HG03432 (cell line): ENCODE measurements at regions not wholly inside any gene's neighbourhood (a gene's known extent, or its start where the extent isn't known, plus 50 kb on each side); places are given as distances from the start of the nearest gene placed in this dataset.
A peak's percentile ranks its signal among the peaks of the same experiment; 100 is the strongest.

Source experiments
- ATAC-seq: cut with Tn5 transposase; IDR thresholded peaks from one replicate; pipeline ENCODE4 v1.9.1; 2021; ENCODE audit warnings: mild to moderate bottlenecking, moderate library complexity; ENCODE audit not compliant: unreplicated experiment

DNA sequence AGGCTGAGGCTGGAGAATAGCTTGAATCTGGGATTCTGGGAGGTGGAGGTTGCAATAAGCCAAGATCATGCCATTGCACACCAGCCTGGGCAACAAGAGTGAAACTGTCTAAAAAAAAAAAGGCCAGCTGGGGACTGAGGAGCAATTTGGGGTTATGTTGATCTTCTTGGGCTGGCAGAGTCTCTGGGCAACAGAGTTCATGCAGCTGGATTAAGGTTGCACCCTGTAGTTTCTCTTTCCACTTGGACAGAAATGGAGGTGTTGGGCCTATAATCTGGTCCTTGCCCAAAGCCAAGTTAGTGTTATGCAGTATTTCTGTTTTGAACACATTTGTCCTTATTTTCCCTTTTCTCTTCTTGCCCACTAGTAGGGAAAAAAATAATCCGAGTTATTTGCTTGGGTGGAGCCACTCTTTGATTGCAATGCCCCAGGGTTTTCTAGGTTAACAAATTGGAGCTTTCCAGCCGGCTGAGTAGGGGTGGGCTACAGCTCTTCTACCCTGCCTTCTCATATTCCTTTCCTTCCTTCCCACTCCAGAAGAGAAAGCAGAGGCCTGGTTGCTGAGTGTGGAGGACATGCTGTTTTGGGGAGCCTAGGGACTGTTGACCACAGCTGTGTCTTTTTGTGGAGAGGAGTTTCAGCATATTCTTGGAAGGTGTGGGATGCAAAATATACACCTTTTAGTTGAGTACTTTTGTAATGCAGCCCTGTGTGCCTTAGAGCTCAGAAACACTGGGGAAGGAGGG is 213.9 kb downstream of the SOX4 start:
- no peak for ATAC-seq

GRCh38 chr6:21808045-21808470 is 214.5 kb downstream of the SOX4 start:
- ATAC-seq: no peak

DNA sequence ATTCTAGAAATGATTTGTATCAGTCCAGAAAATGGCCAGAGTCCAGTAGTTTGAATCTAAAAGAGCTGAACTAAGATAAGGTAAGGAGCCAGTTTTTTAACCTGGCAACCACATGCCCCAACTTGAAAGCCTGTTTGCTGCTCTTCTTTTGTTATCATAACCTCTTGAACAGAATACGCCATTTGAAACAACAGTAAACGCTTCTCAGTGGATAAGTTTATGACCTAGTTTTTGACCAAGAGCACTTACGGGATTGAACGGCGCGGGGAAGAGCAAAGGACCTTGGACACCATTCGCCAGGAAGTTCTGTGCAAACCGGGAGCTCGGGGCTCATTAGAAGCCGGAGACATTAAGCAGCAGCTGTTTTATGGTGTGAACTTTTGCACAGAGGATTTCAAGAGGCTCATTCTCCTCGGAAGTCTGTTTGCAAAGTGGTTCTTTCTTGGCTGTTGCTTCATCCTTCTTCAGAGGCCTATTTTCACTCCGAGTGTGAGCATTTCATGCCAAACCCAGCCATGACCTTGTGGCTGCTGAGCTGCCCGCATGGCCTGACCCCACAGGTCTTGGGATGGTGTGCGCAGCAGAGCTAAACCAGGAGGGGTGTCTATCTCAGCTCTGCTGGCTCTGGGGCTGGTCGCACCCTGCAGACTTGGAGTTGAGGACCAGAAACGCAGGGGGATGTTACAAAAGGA is 215.1 kb downstream of the SOX4 start:
- no peak for ATAC-seq

DNA sequence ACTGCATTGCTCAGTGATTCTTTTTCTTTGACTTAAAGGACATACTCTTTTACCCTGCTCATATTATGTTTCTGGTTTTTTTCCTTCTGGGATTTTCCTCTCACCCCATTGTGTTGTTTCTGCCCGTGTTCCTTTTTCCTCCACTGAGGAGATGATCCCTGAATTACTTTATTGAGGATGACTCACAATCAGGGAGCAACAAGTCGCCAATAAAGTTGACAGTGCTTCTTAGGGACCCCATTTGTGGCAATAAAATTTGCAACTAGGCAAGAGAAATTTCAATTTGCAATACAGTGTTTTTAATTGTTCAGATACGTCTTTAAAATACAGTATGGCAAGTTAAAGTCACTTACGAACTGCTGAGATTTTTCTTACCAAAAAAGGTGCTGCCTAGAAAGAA is 217.9 kb downstream of the SOX4 start:
- ATAC-seq: no peak

DNA sequence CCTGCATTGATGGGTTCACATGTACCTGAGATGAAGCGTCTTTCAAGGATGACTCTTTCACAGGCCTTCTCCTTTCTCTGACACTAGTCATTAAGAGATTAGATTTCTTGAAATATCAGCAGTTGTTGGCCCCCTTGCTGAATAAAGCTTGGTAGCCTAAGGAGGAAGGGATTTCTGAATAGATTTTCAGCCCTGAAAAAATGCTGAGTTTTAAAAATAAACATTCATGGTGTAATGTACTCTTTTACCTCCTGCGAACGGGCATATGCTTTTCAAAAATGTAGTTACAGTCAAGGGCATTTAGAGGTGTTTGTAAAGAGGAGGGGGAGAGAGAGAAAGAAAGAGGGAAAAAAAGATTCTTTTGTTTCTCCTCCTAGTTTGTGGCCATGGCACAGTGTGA is 222.7 kb downstream of the SOX4 start:
- ATAC-seq: no peak

DNA sequence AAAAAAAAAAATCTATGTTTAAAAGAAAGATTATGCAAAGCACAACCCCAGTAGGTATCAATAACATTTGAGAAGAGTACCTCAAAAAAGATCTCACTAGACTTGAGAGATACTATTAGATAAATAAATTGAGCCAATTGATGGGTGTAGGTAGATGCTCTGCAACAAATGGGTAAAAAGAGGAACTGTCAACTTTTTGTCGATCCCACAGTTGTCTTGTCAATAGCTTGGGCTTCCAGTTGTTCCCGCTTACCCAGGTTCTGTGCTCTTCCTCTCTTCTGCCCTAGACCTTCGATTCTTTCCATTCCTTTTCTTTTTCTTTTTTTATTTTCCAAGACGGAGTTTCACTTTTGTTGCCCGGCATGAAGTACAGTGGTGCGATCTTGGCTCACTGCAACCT is 226.9 kb downstream of the SOX4 start:
- ATAC-seq: no peak

- ATAC-seq: no peak
Measured at GRCh38 chr6:21823371-21823770, 229.8 kb downstream of the SOX4 start.

DNA sequence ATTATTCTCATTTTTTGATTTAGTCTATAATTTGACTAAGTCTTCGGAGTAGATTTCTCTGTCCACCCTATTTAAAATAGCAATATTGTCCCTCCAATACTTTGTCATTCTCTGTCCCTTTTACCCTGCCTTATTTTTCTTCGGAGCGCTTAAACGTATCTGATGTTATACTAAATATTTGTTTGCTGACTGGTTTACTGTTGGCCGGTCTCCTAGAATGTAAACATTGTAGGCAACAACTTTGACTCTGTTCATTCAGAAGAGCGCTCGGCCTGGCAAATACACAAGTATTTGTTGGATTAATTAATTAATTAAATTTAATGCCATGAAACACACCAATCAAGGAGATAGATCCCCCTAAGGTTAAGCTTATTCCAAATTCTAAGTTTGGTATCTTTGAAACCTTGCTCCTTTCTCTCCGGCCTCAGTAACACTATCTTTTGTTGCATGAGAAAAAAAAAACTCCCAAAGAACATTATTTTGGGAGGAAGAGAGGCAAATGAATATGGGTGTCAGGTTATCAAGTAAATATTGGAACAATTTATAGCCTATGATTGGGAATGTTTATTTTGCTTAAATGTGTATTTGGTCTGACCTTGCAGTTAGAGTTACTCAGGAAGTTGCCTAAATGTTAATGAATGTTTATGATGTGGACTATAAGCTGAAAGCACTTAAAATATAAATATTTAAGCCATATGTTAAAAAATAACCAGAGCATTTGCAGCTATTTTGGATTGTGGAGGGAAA is 231.1 kb downstream of the SOX4 start:
- ATAC-seq: no peak

DNA sequence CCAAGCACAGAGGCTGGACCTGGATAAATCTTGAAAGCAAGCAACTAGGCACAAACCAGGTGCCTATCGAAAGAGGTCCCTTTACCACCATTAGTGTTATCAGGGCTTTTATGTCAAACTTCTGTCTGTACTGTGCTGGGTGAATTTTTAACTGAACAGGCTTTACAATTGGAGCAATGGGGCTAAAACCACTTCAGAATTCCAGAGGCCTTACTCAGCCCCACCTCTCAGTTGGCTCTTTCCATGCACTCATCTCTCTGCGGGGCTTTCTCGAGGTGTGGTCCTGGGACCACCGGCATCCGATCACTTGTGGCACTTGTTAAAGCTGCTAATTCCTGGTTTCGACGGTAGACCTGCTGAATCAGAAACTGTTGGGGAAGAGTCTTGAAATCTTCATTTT is 232.5 kb downstream of the SOX4 start:
- no peak for ATAC-seq

GRCh38 chr6:21826904-21827303 is 233.4 kb downstream of the SOX4 start:
- no peak for ATAC-seq

DNA sequence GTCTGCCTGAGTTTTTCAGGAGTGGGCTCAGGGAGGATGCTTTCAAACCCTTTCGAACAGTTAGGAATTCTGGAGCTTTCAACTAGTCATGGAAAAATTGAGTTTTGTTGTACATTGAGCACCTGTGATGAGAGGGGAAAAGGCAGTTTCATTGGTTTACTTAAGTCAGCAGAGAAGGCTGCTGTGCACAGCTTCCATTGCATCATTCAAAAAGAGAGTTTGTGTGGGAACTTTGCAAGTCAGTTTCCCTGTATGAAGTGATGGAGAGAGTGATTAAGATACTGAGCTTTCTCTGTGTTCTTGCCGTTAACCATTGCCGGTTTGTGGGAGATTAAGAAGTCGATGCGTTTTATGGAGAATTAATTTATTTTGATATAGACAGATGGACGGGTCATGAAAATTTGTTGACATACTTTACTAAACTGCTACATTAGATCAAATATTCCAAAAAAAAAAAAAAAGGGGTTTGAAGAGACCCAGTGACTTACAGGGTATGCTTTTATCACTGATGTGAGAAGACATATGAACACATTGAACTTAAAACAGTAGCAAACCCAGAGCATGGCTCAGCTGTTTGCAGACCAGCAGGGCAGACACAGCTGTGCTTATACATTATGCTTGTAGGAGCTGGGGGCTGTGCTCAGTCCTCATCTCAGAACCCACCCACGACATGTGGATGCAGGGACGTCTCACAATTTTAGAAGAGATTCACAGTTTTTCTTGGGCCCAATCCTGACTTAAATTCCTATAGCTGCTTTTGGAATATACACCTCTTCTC is 234.1 kb downstream of the SOX4 start:
- ATAC-seq: no peak

DNA sequence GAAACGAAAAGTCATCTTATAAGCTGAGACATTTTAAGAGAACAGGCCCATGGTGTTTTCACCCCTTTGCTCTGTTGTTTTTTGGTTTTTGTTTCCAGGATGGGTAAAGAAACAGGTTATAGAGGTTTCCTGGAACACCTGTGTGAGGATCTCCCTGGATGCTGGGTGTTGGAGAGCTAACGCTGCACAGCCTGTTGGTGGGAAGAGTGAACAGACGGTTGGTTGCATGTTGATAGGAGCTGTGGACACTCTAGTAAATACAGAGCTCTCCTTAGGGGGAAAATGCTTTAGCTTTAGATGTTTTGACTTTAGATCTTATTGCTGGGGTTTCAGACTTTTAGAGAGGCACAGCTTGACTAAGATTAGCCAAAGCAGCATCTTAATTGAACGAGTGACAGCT is 235.2 kb downstream of the SOX4 start:
- no peak for ATAC-seq

DNA sequence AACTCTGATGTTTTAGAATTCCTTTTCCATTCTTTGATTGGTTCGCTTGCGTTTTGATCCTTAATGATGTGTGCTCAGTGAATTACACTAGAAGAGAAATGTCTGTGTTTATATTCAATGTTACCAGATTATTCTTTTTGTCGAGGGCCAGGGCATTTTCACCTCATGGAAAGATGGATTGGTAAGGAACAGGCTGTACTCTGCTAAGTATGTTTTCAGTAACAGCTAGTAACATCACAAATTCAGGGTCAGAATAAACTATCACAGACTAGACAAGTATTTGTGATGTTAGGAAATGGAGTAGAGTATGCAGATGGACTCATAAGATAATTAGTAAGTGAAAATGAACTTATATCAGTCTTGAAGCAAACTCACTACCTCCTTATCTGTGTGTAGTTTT is 235.6 kb downstream of the SOX4 start:
- no peak for ATAC-seq

DNA sequence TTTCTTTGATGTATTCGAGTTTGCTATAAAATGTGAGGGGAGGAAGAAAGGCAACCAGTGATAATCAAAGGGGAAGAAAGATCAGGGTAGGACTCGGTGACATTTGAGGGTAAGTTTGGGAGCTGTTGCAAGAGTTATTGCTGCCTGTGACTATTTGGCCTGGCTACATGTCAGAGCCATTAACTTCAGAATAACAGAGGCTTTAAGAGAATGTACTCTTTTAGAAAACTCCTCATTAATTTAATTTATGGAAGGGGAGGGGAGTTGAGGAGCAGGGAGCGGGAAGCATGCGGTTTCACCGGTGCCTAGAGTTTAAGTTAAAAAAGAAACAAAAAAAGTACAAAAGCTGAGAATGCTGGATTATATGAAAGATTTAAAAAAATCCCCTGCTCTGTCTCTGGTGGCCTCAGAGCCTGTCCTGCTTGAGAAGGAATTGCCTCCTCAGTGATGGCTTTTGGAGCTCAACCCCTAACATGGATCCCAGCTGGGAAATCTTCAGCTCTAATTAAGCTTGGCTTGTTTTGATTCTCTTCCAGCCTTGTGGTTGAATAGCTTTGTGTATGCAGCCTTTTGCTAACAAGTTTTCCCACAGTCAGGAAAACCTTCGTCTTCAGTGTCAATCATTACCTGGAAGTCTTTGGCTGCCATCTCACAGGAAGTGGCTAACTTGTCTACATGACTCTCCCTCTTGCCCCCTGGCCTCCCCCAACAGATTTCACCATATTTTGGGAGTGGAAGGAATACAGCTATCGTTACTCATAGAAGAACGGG is 238.2 kb downstream of the SOX4 start:
- ATAC-seq: no peak

DNA sequence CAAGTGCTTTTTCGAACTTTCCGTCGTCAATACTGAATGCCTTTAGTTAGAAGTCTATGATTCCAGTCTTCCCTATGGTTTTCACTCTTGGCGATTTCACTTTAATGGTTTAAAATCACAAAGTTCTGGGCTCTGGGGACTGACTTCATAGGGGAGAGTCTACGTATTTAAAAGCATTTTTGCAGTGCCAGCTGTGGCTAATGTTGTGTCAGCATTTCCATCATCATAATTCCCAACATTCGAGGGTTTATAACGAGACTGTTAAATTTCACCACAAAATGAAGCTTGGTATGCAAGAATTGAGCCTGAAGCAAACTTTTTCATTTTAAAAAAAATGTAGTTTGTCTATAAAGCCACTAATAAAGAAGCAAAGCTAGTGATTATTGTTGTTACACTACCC is 242.7 kb downstream of the SOX4 start:
- ATAC-seq: no peak

DNA sequence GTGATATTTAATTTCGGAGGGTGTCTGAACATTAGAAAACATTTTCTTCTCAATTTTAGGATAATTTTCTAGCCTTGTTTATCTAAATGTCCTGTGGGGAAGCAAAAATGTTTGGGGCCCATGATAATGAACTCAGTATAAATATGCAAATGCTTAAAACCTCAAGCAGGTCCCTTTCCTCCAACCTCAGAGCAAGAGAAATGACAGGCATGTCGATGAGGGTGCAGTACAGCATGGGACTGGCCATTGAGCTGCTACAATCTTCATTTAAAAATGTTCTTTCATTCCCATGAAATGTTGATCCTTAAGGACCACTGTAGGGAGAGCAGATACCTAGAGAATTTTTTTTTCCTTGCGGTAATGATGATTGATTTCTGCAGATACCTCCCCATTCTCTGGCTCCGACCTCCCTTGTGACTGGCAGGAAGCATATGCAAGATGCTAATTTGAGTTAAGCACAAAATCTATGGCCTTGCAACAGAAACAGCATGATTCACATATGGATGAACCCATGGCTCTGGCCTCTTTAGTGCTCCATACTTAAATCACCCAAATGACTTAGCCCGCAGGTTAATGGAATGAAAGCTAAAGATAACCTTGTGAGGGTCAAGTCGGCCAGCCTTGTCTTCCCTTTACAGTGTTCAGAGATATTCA is 243.3 kb downstream of the SOX4 start:
- ATAC-seq: peak; percentile 64

GRCh38 chr6:21840428-21840827 is 246.9 kb downstream of the SOX4 start:
- ATAC-seq: no peak

DNA sequence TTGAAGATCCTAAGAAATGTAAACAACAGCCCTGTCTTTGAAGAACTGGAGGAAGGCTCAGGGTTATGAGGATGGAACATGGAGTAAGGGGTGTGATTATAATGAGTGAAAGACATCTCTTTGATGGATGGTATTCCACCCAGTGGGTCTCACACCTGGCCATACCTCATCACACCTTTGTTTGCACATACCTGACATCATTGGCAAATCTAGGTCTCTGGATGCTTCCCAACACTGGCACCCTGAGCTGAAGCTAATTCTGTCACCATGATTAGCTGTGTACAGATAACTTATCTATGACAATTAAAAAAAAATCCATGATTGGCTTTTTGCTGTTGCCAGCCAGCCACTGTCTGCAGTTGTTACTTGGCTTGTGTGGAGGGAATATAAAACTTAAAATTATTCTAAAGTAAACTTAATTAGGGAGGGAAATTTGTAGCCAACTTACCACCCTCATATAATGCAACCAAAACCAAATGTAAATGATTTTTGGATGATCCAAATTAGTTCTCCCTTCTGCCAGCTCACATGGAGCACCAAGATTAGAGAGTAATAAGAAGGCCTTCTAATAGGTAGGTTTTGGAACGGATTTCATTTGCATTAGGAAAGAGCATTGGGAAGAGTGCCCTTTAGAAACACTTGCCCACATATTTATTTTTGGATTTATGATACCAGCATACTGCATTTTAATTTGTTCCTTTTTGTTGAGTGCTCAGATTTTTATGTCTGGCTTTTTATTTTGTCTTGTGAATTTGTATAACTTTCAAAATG is 249.5 kb downstream of the SOX4 start:
- ATAC-seq: no peak
